AG08396 (cell line): ENCODE measurements at regions not wholly inside any gene's neighbourhood (a gene's known extent, or its start where the extent isn't known, plus 50 kb on each side); places are given as distances from the start of the nearest gene placed in this dataset.
A peak's percentile ranks its signal among the peaks of the same experiment; 100 is the strongest.
"Not testable (repeated sequence)": the region's sequence is repeated elsewhere in the genome, so short reads cannot be mapped to it uniquely, and the experiment has no call there.

Experiments
- DNase-seq: peaks from one replicate; pipeline ENCODE4 v3.0.0; 2012; ENCODE audit warnings: low spot score, mixed read lengths

DNA sequence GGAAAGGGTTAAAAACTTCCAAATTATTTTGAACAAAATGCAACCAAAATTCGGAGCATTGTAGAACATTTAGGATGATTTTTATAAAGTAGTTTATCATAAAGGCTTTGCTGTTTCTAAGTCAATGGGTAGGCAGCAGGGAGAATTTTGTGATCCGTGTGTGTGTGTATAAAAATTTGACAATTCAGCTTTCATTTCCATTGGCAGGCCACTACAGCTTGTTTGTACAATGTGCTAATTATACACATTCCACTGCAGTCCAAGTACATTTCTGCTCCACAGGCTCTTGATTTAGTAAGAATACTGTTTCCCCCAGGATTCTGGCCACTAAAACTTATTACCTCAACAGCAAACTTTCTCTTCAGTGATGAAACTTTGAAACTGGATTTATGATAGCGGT lies 71.8 kb upstream of the LTBP1 start:
- no peak for DNase-seq

DNA sequence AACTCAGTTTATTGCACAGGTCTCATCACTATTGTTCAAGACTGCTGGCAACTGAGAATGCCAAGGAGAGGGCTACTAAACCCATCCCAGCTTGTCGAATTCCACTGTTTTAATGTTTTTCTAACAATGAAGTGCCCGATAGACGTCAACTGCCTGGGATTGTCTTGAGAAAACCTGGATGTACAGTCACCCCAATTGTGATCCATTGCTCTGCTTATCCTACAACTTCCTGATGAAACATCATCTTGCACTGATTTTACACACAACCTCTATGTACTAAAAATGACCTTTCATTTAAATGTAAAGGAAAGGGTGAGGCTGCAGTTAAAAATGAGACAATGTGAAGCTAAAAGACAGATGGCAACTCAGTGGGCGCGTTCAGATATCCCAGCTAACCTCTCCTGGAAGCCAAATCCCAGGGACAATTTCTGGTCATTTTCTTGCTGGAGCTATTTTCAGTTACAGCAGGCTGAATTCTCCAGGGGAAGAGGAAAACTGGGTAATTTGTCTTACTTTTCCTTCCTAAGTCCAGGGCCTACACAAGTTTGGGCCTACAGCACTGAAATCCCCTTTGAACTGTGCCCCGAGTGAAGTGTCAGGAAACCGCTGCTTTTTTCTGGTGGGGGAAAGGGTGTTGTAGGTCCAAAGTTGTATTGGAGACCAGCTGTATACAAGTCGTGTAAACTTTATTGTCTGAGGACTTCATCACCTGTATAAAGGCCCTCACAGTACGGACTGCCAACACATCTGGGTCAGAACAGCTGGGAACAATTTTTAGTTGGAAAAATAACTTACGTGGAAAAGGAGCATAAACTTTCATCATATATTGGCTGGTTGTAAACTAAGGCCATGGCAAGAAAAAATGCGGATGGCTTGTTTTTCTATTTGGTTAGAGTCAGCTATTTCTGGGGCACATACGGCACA lies 68.9 kb upstream of the LTBP1 start:
- no peak for DNase-seq

DNA sequence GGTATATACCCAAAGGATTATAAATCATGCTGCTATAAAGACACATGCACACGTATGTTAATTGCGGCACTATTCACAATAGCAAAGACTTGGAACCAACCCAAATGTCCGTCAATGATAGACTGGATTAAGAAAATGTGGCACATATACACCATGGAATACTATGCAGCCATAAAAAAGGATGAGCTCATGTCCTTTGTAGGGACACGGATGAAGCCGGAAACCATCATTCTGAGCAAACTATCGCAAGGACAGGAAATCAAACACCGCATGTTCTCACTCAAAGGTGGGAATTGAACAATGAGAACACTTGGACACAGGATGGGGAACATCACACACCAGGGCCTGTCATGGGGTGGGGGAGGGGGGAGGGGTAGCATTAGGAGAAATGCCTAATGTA lies 66.8 kb upstream of the LTBP1 start:
- DNase-seq, result not testable (repeated sequence)

DNA sequence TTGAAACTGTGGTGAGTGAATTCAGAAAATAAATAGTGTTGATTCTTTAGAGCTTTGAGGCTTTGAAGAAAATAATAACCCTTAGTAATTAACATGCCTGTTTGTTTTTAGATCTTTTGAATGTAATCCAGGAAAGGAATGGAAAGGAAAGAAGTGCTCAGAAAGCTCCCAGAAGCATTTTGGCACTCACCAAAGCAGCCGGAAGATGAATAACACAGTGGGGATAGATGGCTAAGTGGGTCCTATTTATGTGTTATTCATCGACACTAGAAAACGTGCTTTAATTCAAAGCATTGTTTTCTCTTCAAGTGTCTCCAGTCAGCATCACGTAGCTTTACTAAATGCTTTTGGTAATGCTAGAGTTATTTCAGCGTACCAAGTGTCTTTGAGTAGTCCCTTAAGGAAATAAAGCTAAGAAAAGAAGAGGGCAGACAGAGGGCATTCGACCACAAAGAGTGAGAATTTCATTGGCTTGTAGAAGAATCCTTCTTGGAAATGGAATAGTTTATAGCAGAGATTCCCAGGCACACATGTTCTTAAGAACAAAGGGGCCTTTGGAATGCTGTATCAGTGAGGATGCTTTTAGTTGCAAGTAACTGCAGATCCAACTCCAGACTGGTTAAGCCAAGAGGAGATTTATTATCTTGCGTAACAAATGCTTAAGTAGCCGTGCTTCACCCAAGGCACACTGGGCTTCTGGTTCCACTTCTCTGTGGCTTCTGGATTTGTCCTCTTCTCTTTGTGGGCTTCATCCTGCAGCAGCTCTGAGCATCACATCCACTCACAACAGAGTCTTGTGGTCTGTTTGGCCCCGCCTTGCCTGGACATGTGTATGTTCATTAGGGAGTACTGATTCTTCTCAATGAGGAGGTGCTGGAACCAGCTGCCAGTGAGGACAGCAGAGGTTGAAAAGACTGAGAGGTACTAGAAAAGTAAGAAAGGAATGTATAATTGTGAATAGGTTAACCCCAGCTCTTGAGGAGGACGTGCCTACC lies 63.6 kb upstream of the LTBP1 start:
- DNase-seq, result no peak

DNA sequence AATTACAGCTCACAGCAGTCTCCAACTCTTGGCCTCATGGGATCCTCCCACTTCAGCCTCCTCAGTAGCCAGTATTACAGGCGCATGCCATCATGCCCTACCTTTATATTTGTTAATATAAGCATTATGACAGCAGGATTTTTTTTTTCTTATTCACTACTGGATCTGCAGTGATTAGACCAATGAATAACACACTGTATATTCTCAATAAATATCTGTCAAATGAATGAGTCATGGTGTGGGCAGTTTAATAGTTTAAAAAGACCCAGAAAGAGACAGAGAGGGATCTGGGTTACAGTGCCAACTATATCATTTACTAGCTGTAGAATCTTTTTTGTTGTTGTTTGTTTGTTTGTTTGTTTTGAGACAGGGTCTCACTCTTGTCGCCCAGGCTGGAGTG lies 62.4 kb upstream of the LTBP1 start:
- no peak for DNase-seq

DNA sequence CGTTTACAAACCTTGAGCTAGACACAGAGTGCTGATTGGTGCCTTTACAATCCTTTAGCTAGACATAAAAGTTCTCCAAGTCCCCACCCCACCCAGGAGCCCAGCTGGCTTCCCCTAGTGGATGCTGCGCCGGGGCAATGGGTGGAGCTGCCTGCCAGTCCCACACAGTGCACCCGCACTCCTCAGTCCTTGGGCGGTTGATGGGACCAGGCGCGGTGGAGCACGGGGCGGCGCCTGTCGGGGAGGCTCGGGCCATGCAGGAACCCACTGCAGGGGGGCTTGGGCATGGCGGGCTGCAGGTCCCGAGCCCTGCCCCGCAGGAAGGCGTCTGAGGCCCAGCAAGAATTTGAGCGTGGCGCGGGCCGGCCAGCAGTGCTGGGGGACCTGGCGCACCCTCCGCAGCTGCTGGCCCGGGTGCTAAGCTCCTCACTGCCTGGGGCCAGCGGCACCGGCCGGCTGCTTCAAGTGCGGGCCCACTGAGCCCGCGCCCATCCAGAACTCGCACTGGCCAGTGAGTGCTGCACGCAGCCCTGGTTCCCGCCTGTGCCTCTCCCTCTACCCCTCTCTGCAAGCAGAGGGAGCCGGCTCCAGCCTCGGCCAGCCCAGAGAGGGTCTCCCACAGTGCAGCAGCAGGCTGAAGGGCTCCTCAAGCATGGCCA lies 60.2 kb upstream of the LTBP1 start:
- DNase-seq, result not testable (repeated sequence)

DNA sequence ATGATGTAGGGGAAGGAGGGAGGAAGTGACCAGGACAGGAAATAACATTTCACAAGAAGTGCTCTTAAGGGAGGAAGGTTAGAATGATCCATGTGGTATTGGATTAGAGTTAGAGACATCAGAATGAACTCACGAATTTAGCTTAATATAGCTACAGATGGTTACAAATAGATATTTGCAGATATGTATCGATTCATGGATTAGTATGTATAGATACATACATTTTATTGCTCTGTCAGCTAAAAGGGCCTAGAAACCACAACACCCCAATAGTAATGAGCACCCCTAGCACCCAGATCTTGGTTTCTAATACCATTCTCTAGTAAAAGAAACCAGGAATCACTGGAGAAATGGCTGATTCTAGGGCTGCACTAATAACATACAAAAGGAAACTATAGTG lies 59.6 kb upstream of the LTBP1 start:
- DNase-seq, result no peak

DNA sequence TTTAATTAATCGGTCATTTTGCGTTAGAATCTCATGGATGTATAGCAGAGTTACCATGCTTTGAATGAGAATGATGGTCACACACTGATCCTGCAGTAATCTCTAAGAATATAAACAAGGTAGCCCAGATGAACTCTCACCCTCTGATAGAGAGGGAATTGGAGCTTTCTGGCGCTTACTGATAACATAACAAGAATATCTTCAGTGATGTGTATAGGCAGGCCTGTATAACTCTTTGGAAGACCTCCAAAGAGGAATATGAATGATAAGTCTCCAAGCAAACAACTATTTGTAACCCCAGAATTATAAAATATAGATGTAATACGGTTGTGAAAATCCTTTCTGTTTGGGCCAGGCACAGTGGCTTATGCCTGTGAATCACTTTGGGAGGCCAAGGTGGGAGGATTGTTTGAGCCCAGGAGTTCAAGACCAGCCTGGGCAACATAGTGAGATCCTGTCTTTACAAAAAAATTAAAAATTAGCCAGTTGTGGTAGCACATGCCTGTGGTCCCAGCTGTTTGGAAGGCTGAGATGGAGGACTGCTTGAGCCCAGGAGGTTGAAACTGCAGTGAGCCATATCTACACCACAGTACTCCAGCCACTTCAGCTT lies 52.5 kb upstream of the LTBP1 start:
- no peak for DNase-seq

DNA sequence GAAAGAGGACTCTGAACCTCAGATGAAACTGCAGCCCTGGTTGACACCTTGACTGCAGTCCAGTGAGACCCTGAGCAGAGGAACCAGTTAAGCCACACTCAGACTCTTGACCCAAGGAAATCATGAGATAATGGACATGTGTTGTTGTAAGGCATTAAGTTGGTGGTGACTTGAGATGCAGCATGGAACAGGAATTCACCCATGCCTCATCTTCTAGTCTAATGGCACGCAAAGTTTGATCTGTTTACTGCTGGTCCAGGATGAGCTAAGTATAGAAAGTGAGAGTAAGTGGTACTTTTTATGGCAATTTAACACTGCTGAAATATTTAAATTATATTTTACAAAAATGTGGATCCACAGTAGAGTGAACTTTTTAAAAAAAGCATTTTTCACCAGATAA lies 51.3 kb upstream of the LTBP1 start:
- peak; percentile 34 for DNase-seq
